ENCODE measurements at regions not wholly inside any gene's neighbourhood (a gene's known extent, or its start where the extent isn't known, plus 50 kb on each side); places are given as distances from the start of the nearest gene placed in this dataset.
"Not testable (repeated sequence)": the region's sequence is repeated elsewhere in the genome, so short reads cannot be mapped to it uniquely, and the experiment has no call there.

GRCh38 chr5:144773628-144774027 lies 603.0 kb downstream of the KCTD16 start:
- FAIRE-seq = no peak
- no peak for DNase-seq (ENCODE audit: insufficient read length, low spot score)

DNA sequence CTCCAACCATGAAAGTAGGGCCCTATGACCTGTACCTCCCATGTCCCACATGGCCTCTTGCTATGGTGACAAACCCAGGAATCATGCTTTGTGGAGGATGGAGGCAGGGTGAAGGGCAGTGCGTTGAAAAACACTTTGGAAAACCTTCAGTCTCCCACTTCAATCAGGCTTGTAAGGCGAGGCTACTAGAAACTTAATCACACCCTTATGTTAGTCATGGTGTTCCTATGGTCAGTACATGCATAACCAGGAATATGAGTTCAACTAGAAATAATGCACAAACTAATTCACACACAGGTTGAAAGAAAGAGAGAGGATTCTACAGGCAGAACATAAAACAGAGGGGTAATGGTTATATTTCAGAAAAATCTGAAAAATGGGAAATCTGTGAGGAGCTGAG lies 601.1 kb downstream of the KCTD16 start:
- DNase-seq (ENCODE audit: insufficient read length, low spot score) (no peak), FAIRE-seq (no peak)

- DNase-seq (ENCODE audit: insufficient read length, low spot score) = no peak
- FAIRE-seq = no peak
These were observed 571.7 kb downstream of the KCTD16 start for GRCh38 chr5:144742361-144742760.

GRCh38 chr5:144731786-144732185 lies 561.1 kb downstream of the KCTD16 start:
- FAIRE-seq = no peak
- no peak for DNase-seq (ENCODE audit: insufficient read length, low spot score)

DNA sequence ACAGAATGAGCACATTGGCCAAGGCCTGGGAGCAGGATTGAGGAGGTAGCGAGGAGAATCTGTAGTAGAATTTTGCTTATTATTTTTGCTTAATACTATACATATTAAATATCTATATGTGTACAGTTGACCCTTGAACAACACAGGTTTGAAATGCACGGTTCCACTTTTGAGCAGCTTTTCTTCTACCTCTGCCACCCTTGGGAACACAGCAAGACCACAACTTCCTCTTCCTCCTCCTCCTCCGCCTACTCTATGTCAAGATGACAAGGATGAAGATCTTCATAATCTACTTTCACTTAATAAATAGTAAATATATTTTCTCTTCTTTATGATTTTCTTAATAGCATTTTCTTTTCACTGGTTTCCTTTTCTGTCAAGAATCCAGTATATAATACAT lies 541.4 kb downstream of the KCTD16 start:
- no peak for FAIRE-seq
- DNase-seq (ENCODE audit: insufficient read length, low spot score) = no peak

GRCh38 chr5:144711172-144711571 lies 540.5 kb downstream of the KCTD16 start:
- no peak for DNase-seq (ENCODE audit: insufficient read length, low spot score)
- FAIRE-seq = no peak

- FAIRE-seq (no peak), DNase-seq (ENCODE audit: insufficient read length, low spot score) (no peak)
These were observed 540.0 kb downstream of the KCTD16 start for GRCh38 chr5:144710637-144711036.

- no peak for FAIRE-seq
These were observed 533.1 kb downstream of the KCTD16 start for GRCh38 chr5:144703776-144704175.

GRCh38 chr5:144698484-144698883 lies 527.8 kb downstream of the KCTD16 start:
- FAIRE-seq = no peak
- no peak for DNase-seq (ENCODE audit: insufficient read length, low spot score)

More at GRCh38 chr5:144703776-144704175, 533.1 kb downstream of the KCTD16 start:
- no peak for DNase-seq (ENCODE audit: insufficient read length, low spot score)

GRCh38 chr5:144697847-144698262 lies 527.2 kb downstream of the KCTD16 start:
- DNase-seq (ENCODE audit: insufficient read length, low spot score) = no peak
- no peak for FAIRE-seq

DNA sequence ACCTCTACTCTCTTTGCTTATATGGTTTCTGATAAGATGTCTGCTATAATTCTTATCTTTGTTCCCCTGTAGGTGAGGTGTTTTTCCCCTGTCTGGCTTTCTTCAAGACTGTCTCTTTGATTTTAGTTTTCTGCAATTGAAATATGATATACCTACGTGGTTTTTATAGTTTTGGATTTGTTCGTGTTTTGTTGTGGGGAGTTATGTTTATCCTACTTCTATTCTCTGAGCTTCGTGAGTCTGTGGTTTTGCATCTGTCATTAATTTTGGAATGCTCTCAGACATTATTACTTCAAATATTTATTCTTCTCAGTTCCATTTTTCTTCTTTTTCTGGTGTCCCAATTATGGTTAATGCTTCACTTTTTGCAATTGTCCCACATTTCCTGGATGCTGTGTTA lies 521.3 kb downstream of the KCTD16 start:
- no peak for FAIRE-seq
- no peak for DNase-seq (ENCODE audit: insufficient read length, low spot score)

DNA sequence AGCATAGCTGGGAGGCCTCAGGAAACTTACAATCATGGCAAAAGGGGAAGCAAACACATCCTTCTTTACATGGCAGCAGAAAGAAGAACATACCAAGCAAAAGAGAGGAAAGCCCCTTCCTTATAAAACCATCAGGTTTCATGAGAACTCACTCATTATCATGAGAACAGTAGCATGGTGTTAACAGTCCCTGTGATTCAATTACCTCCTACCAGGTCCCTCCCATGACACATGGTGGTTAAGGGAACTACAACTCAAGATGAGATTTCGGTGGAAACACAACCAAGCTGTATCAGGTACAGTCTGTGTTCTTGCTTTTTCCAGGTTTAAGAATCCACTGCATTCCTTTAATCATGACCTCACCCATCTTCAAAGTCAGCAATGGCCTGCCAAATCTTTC lies 514.2 kb downstream of the KCTD16 start:
- DNase-seq (ENCODE audit: insufficient read length, low spot score) (no peak), FAIRE-seq (no peak)

DNA sequence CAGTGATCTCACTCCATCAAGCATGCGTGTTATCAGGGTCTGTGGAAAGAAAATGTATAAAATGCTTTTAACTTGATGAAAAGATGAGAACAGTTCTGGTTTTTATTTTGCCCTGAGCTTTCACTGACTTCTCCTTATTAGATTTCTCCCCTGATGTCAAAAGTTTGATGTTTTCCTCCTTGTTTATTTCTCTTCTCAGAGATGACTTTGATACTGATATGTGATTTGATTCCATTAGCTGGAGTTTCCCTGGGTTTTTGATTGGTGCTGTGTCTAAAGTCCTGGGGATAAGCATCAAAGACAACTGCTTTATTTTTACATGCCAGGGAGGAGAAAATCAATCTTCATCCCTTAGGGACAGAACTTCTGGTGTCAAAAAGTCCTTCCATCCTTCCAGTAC lies 510.0 kb downstream of the KCTD16 start:
- no peak for FAIRE-seq
- DNase-seq (ENCODE audit: insufficient read length, low spot score) = no peak

DNA sequence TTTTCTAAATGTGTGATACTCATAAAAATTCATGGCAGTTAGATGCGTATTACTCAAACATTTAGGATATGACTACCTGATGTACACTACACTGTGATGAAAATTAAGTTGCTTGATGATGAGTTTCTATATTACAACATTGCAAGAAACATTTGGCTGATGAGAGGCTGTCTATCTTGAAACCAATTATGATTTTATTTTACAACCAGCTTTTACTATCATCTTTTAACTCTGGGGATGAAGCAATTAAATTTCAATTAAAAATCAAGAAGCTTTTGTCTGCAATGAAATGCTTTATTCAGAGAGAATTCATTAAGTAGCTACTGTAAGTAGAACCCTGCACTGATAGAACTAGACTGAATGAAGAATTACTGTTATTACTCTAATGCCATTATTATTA lies 500.4 kb downstream of the KCTD16 start:
- FAIRE-seq (no peak), DNase-seq (ENCODE audit: insufficient read length, low spot score) (no peak)

DNA sequence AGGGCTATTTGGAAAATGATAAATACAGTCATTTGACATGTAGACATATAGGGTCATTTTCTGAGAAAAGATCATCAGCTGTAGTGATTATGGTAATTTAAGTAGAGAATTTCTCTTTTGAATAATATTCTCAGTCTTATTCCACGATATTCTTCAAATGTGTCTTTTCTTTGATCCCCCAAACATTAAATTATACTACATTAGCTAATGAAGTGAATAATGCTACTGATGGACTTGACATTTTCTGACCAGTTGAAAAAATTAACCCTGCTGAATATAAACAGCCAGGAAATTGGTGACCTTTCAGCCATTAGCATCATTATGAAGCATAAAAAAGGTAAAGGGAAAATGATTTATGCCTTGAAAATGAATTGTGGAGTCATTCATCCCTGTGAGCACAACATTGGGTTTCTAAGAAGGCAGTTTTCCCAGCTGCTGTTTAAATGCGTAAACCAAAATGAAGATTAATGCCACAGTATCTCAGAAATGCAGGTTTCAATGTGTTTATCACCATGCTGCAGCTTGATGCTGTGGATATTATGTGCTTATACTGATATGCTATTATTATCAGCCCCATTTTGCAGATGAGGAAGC lies 489.1 kb downstream of the KCTD16 start:
- DNase-seq (ENCODE audit: insufficient read length, low spot score) = no peak

DNA sequence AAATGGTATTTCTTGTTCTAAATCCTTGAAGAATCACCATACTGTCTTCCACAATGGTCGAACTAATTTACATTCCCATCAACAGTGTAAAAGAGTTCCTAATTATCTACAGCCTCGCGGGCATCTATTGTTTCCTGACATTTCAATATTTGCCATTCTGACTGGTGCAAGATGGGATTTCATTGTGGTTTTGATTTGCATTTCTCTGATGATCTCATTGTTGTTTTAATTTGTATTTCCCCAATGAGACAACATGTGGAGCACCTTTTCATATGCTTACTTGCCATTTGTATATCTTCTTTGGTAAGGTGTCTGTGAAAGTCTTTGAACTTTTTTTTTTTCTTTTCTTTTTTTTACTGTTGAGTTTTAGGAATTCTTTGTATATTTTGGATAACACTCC lies 473.6 kb downstream of the KCTD16 start:
- DNase-seq (ENCODE audit: insufficient read length, low spot score) = no peak
- no peak for FAIRE-seq

More for the DNA sequence above, 489.1 kb downstream of the KCTD16 start:
- FAIRE-seq = no peak

GRCh38 chr5:144638787-144639186 lies 468.1 kb downstream of the KCTD16 start:
- FAIRE-seq (no peak), DNase-seq (ENCODE audit: insufficient read length, low spot score) (no peak)

GRCh38 chr5:144634138-144634537 lies 463.5 kb downstream of the KCTD16 start:
- DNase-seq (ENCODE audit: insufficient read length, low spot score) = no peak
- FAIRE-seq = no peak

DNA sequence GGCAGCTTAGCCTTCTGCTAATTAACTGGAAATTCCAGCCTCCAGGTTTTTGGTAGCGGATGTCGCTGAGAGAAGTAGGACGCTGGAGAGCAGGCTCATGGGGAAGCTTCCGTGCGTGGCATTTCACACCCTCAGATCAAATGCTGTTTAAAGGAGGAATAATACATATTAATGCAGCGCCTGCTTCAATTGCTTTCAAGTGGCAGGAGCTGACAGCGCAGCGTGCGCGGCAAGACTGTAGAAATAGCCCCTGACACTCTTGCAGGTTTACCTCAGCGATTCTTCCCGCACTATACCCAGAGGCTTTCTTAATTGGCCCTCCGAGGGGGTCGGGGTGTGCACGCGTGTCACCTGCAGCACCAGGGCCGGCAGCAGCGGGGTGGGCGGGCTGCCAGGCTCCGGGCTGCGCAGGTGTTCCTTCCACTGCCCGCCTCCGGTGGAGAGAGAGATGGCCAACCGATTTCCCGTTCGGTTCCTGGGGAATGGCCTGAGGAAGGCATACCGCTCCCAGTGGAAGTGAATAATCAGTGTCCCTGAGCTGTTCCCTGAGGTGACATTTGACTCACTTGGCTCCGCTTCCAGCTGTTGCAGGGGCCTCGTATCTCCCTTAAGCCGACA lies 427.9 kb downstream of the KCTD16 start:
- DNase-seq (ENCODE audit: insufficient read length, low spot score) = no peak
- FAIRE-seq = no peak

DNA sequence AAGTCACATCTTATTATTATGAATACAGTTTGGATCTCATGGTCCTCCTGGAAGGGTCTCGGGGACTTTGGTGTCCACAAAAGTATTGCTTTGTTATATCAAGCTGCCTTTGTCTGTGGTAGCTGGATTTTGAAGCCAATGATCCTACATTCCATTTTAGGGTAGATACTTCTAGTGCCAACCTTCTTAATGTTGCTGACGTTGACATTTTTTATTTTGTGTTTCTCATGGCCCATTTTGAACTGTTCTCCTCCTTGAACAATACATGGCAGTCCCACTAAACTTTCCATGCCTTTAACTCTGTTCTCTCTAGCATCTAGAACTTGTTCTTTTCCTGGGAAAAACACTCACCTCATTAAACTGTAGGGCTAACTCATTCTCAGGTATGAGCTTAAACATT lies 425.8 kb downstream of the KCTD16 start:
- DNase-seq (ENCODE audit: insufficient read length, low spot score) (no peak), FAIRE-seq (no peak)

- DNase-seq (ENCODE audit: insufficient read length, low spot score) (no peak), FAIRE-seq (no peak)
These were observed 424.2 kb downstream of the KCTD16 start for GRCh38 chr5:144594919-144595318.

- not testable (repeated sequence) for FAIRE-seq; DNase-seq (ENCODE audit: insufficient read length, low spot score)
These were observed 423.6 kb downstream of the KCTD16 start for GRCh38 chr5:144594234-144594633.

- no peak for FAIRE-seq
- DNase-seq (ENCODE audit: insufficient read length, low spot score) = no peak
These were observed 415.0 kb downstream of the KCTD16 start for GRCh38 chr5:144585681-144586080.
